CD4-positive, alpha-beta T cell treated with Interleukin-2 at 100 ng/mL for 4 hours (primary cell): ENCODE measurements at regions not wholly inside any gene's neighbourhood (a gene's known extent, or its start where the extent isn't known, plus 50 kb on each side); places are given as distances from the start of the nearest gene placed in this dataset.

Source experiments
- DNase-seq: peaks from one replicate; pipeline ENCODE4 v3.0.0-alpha.2; 2020; ENCODE audit warnings: low spot score

DNA sequence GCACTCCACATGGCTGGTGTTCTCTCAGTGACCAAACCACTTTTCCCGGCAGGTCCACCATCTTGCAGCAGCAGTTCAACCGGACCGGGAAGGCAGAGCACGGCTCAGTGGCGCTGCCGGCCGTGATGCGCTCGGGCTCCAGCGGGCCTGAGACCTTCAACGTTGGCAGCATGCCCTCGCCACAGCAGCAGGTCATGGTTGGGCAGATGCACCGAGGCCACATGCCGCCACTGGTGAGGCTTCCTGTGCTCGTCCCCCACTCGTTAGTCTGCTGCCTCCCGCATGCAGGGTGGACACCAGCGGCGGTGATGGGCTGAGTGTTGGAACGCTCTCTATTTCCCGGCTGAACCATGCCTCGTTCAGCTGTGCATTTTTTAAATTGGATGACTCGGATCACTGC lies 344.9 kb upstream of the TPM1 start:
- DNase-seq, result no peak

DNA sequence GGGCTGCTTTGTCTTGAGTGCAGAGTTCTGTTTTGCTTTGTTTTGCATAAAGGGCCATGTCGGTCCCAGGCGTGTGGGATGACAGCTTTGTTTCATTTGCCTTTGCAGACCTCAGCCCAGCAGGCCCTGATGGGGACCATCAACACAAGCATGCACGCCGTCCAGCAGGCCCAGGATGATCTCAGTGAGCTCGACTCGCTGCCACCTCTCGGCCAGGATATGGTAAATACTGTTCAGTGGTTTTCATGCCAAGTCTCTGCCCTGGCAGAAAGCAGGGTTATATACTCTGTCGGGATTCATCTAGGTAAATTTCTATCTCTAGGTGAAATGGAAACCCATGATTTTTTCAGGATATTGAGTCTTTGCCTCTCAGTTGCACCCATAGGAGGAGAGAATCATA lies 343.9 kb upstream of the TPM1 start:
- no peak for DNase-seq

- no peak for DNase-seq
These were observed 336.2 kb upstream of the TPM1 start for GRCh38 chr15:62706317-62706716.

GRCh38 chr15:62708470-62708869 lies 334.1 kb upstream of the TPM1 start:
- no peak for DNase-seq

DNA sequence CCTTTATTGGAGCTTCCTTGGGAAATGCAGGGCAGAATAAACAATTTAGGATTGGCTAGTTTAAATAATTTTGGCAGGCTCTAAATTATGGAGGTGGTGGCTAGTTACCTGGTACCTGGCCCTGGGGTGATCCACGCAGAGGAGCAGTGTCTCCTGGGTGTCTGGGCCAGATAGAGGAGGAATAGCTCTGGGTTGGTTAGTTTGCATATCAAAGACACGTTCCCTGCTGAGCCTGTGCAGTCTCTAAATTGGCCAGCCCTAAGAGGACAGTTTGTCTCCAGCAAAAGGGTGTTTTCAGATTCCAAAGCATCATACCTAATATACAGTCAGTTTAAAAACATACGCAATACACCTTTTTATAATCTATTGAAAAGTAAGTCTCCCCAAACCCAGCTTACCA lies 333.3 kb upstream of the TPM1 start:
- no peak for DNase-seq

GRCh38 chr15:62711691-62712454 lies 330.7 kb upstream of the TPM1 start:
- no peak for DNase-seq

DNA sequence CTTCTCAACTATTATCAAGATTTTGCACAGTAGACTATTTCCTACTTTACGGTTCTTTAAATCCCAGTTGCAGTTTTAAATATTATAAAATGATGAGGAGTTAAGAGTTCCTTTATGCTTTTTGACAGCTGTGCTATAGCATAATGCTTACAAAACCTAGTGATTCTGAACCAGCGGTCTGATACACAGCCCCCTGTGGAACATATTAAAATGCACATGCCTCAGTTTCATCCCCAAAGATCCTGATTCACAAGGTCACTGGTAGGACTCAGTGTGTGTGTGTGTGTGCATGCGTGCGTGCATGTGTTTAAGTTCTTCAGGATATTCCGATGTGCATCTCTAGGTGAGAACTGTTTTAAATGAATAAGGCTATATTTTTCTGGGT lies 330.1 kb upstream of the TPM1 start:
- no peak for DNase-seq

DNA sequence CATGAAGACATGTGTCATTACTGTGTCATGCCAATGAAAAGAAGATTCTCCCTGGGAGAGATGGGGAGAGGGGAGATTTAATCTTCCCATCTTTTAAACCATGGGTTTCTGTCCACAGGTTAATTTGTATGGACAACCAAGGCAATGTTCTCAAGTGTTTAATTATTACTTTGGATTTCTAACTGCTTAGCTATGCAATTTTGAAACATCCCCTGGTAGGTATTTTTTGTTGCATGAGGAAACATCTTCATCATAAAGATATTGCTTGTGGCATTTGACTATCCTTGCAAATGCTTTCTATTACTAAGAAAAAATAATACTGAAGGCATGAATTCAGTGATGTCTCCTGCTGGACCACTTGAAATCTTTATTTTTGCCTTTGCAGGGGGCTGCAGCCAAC lies 326.6 kb upstream of the TPM1 start:
- DNase-seq, result no peak

DNA sequence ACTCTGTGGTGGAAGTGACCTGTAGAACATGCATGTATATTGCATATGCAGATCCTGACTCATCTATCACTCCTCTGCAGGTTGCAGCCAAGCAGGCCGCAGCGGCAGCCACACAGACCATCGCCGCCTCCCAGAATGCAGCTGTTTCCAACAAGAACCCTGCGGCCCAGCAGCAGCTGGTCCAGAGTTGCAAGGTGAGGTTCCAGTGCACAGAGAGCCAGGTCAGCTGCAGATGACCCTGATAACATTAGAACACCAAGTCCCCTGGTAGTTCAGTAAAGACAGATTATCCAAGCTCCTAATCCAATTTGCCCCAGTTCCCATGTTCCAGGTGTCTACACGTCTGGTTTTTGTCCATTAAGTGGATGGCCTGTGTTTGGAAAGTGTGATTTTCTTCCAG lies 325.1 kb upstream of the TPM1 start:
- DNase-seq, result no peak

DNA sequence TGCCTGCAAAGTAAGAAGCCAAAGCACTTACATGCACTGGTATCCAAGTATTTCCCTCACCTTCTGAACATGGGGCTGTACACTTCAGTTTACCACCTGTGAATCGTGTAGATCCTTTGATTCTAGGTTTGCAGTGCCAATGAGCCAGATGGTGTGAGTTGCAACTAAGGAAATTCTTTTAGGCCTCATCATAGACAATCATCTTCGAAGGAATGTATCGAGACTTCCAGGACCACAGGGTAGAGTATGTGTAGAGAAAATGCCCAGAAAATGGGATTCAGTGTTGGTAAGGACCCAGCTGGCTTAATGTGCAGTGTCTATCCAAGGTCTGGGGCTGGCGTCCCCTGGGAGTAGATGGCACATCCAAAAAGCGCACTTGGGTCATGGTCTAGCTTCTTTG lies 323.2 kb upstream of the TPM1 start:
- no peak for DNase-seq

DNA sequence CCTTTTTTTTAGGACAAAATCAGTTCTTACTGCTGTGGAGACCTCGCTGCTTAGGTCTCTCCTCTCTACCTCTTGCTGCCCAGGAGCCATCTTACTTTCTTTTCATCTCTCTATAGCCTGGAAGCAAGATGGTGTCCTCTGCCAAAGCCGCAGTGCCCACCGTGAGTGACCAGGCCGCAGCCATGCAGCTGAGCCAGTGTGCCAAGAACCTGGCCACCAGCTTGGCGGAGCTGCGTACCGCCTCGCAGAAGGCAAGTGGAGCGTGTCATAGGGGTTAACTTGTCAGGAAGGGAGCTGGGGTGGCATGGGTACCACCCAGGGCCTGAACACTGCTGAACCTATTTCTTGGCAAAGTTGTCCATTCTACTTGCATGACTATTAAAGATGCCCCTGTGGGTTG lies 320.3 kb upstream of the TPM1 start:
- DNase-seq, result no peak

GRCh38 chr15:62726461-62726860 lies 316.1 kb upstream of the TPM1 start:
- DNase-seq, result no peak

DNA sequence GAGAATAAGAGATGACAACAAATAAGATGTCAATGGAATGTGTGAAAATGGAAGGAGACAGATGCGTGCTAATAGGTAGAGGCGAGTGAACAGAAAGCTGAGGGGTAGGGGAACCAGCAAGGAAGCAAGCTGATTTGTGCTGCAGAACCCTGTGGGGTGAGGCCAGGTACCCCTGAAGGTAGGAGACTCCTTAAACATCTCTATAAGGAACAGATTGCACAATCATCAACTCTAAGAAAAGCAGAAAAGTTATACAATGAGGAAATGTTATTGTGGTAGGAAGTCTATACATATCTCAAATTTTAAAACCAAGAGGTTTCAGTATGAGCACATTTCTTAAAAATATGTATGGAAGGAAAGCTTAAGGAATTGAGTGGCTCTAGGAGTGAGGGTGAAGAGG lies 315.0 kb upstream of the TPM1 start:
- no peak for DNase-seq

DNA sequence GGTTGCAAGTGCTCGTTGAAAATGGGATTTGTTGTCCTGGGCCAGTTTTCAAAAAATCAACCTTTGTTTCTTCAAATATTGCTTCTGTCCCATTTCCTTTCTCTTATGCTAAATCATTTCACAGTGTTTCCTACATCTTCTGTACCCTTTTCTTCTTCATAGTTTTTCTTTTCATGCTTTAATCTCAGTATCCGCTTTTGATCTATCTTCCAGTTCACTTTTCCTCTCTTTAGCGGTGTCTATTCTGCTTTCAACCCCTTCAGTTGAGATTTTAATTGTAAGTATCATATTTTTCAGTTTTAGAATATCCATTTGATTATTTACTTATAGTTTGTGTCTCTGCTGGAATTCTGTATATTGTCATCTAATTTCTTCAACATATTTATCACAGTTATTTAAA lies 311.7 kb upstream of the TPM1 start:
- DNase-seq, result no peak

GRCh38 chr15:62732078-62732477 lies 310.5 kb upstream of the TPM1 start:
- DNase-seq, result no peak

GRCh38 chr15:62734706-62735105 lies 307.8 kb upstream of the TPM1 start:
- no peak for DNase-seq

DNA sequence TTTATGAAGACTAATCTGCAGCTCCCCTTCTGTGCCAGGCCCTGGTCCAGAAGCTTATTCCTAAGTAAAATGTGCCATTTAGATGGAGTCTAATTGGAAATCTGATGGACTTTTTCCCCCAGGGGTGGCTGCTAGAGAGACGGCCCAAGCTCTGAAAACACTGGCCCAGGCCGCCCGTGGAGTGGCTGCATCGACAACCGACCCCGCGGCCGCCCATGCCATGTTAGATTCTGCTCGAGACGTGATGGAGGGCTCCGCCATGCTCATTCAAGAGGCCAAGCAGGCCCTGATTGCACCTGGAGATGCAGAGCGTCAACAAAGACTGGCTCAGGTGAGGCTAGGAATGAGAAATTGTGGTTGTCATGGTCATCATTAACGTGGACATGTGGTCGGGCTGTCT lies 305.8 kb upstream of the TPM1 start:
- no peak for DNase-seq

DNA sequence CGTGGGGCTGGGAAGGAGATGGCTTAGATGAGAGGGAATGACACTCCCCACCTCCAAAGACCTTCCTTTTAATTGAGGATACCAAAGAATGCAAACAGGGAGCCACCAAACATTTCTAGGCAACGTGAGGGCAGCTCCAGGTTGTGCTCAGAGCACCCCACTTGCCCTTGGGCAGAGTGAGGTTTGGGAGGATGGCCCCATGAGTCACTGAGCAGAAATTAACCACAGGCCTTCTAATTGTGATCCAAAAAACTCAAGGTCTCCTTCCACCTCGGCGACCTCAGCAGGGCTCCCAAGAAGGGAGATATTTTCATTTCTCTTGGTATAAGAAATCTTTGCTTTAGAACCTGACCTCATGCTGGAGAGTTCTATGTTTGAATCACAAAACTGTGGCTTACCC lies 305.0 kb upstream of the TPM1 start:
- DNase-seq, result no peak

GRCh38 chr15:62739082-62739481 lies 303.5 kb upstream of the TPM1 start:
- no peak for DNase-seq

DNA sequence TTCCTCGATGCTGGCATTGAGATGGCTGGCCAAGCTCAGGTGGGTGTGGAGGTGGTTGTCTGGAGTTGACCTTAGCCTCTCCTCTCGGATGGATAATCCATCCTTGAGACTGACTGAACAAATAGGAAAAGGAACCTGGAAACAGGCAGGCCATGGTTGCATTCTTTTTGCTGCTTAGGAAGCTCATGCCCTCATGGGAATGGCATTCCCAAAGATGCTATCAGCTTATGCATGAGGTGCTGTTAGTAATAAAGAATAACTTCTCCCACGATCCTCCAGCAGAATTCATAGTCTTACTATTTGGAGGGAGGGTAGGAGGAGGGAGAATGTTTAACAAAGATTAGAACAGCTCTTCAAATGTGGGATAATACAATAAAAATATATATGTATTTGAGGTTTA lies 303.0 kb upstream of the TPM1 start:
- no peak for DNase-seq

DNA sequence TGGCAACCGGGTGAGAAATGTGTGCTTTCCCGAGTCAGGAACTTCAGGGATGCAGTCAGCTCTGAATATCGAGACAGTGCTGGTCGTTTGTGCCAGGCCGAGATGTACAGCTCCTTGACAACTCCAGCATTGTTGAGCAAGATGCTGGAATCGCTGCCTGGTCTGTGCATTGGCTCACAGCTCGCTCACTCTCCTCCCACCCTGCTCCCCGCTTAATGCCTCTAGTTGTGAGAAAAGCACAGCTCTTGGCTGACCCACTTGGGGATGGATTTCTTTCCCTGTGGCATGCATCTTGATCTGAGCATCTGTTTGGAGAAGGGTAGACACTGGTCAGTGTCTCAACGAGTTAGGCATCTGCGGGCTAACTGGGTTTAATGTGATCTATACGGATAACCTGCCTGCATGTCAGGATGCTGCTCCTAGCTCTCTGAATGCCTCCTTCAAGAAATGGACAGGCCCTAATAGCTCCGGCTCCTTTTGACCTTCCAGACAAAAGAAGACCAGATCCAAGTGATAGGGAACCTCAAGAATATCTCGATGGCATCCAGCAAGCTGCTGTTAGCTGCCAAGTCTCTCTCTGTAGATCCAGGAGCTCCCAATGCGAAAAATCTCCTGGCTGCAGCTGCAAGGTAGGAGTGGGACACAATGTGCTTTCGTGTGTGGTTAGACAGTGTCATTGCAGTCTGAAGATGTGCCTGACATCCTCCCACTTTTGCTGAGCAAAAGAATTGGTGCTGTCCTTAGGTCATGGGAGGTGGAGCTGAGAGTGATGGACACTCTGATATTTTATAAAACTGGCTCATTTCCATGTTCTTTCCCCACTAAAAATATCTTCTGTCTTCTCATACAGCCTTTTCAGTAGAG lies 302.2 kb upstream of the TPM1 start:
- DNase-seq, result no peak

GRCh38 chr15:62741106-62741505 lies 301.4 kb upstream of the TPM1 start:
- DNase-seq, result no peak

DNA sequence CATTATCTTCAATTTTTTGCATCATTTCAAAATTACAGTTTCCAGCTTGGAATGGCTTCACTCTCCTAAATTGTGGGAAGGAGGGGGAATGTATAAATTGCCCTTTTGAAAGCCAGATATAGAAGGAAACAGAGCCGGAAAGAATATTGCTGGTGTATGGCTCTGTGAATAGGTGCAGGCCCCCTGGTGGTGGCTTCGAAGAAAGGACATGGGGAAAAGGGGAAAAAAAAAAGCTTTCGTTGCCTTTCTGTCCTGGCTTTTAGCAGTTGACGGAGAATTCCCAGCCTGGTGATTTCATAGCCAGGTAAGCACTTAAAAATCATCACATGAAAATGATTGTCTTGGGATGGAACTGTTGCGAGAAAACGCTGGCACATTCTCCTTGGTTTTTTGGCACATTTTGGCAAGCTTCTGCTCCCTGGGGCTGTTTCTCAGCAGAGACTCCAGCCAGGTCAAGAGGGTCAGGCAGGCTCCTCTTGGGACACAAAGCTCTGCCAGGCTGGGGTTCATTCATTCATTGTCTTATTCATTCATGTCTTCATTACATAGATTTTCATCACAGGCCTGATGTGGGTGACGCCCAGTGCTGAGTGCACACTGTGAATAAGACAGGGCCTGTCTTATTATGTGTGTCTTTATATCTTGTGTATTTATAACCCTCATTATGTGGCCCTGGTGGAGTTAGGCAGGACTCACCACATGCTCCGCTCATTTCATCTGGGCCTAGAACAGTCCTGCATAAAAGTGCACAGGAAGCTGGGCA lies 300.0 kb upstream of the TPM1 start:
- peak; percentile 24 for DNase-seq
